Suprapubic skin (tissue), 4 donors: ENCODE measurements at regions not wholly inside any gene's neighbourhood (a gene's known extent, or its start where the extent isn't known, plus 50 kb on each side); places are given as distances from the start of the nearest gene placed in this dataset.

ENCODE experiments used
- CTCF ChIP-seq, 2 donors: fragments of 200-600 bp in 1 of 2; fragments of 450-650 bp in 1 of 2; sonication (generic) in 1 of 2; IDR thresholded peaks; one replicate each; pipeline ENCODE4 v1.5.1; 2016 to 2019; ENCODE audit warnings: antibody characterized with exemption in 2 of 2, mild to moderate bottlenecking in 1 of 2, moderate library complexity in 1 of 2
- EP300 ChIP-seq: sonication (generic); formaldehyde crosslinking; IDR thresholded peaks from one replicate; pipeline ENCODE4 v1.6.1; 2017; ENCODE audit warnings: antibody characterized with exemption
- POLR2A ChIP-seq, 2 donors: fragments of 450-650 bp; IDR thresholded peaks; one replicate each; pipeline ENCODE4 v1.6.1; 2017; ENCODE audit warnings: antibody characterized with exemption in 2 of 2, mild to moderate bottlenecking in 2 of 2, moderate library complexity in 2 of 2
- POLR2AphosphoS5 ChIP-seq, 3 donors: sonication (generic); formaldehyde crosslinking; IDR thresholded peaks; one replicate each; pipeline ENCODE4 v1.6.1; 2017; ENCODE audit warnings: antibody characterized with exemption in 3 of 3

DNA sequence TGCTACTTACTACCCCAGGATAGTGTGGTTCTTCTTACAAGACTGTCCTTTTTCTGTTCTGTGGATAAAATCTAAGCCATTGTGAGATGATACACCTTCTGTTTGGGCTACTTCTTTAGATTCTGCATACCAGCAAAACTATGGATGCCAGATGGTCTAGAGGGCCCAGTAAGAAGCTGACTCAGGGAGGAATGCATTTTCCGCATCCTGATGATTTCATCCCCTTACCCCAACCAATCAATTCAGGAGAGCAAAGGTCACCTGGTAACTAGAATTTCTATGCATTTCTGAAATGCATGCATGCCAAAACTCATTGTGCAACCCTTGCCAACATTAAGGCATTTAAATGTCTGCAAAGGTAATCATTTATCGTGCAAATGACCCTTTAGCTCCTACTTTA is 285.7 kb upstream of the ZP4 start:
- TF ChIP-seq CTCF (IDR thresholded peaks at IDR 0.05) (no peak), EP300 (no peak), POLR2AphosphoS5 (IDR thresholded peaks at IDR 0.05) (no peak), POLR2A (IDR thresholded peaks at IDR 0.05) (no peak)
